ENCODE measurements at regions not wholly inside any gene's neighbourhood (a gene's known extent, or its start where the extent isn't known, plus 50 kb on each side); places are given as distances from the start of the nearest gene placed in this dataset.

DNA sequence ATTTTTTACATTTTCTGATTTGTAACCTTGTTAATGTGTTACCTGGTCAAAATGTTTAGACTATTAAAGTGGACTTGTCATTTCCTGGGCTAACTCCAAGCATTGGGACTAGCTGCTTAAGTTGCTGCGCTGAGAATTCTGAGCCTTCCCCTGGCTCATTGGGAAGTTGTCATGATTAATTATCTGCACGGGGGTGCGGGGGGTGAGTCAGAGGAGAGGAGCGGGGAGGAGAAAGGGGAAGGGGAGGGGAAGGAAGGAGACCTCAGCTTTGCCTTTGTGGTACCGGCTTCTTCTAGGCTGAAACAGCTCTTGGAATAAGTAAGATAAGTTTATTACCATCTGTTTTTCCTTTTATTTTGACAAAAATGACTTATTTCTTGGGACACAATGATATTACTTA is 52.9 kb upstream of the APCDD1 start:
- no peaks in the 10 kb centered on the region for H3K36me3 Mint-ChIP-seq
- H3K27ac Mint-ChIP-seq = no peak overlapping the region
- no peak overlapping the region for H3K4me3 Mint-ChIP-seq
- TF ChIP-seq, protein P1, sequence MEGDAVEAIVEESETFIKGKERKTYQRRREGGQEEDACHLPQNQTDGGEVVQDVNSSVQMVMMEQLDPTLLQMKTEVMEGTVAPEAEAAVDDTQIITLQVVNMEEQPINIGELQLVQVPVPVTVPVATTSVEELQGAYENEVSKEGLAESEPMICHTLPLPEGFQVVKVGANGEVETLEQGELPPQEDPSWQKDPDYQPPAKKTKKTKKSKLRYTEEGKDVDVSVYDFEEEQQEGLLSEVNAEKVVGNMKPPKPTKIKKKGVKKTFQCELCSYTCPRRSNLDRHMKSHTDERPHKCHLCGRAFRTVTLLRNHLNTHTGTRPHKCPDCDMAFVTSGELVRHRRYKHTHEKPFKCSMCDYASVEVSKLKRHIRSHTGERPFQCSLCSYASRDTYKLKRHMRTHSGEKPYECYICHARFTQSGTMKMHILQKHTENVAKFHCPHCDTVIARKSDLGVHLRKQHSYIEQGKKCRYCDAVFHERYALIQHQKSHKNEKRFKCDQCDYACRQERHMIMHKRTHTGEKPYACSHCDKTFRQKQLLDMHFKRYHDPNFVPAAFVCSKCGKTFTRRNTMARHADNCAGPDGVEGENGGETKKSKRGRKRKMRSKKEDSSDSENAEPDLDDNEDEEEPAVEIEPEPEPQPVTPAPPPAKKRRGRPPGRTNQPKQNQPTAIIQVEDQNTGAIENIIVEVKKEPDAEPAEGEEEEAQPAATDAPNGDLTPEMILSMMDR (IDR thresholded peaks at IDR 0.05; ENCODE audit: unreplicated experiment) = no peak
- H3K4me1 Mint-ChIP-seq = peaks cover 60% of the 10 kb centered on the region
- DNase-seq (ENCODE audit: low spot score in 2 of 2, unreplicated experiment in 2 of 2) = no peak
- no peaks in the 10 kb centered on the region for H3K27me3 Mint-ChIP-seq (ENCODE audit: low read depth)
- no peaks in the 10 kb centered on the region for H3K9me3 Mint-ChIP-seq

DNA sequence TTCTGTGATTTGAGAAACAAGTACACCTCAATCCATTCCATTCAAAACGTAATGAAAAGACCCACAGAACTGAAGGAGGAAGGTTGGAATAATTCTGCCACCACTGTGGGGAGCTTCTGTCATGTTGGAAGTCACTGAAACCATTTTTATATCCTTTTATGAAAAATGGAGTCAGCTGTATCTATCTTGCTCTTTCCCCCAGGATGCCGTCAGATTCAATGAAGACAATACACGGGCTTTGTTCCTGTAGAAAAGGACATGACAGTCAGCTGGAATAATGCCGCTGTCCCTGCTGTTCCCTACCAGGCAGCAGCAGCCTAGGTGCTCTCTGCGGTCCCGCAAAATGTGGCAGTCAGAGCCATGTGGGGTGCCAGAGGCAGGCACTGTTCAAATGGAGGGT is 52.5 kb upstream of the APCDD1 start:
- Mint-ChIP-seq H3K9me3 (no peaks in the 10 kb centered on the region), H3K27me3 (ENCODE audit: low read depth) (no peaks in the 10 kb centered on the region), H3K36me3 (no peaks in the 10 kb centered on the region), H3K4me1 (peaks cover 63% of the 10 kb centered on the region), H3K27ac (no peak overlapping the region), H3K4me3 (no peak overlapping the region)
- TF ChIP-seq, protein P1 (IDR thresholded peaks at IDR 0.05; ENCODE audit: unreplicated experiment) = no peak
- no peak for DNase-seq (ENCODE audit: low spot score in 2 of 2, unreplicated experiment in 2 of 2)

DNA sequence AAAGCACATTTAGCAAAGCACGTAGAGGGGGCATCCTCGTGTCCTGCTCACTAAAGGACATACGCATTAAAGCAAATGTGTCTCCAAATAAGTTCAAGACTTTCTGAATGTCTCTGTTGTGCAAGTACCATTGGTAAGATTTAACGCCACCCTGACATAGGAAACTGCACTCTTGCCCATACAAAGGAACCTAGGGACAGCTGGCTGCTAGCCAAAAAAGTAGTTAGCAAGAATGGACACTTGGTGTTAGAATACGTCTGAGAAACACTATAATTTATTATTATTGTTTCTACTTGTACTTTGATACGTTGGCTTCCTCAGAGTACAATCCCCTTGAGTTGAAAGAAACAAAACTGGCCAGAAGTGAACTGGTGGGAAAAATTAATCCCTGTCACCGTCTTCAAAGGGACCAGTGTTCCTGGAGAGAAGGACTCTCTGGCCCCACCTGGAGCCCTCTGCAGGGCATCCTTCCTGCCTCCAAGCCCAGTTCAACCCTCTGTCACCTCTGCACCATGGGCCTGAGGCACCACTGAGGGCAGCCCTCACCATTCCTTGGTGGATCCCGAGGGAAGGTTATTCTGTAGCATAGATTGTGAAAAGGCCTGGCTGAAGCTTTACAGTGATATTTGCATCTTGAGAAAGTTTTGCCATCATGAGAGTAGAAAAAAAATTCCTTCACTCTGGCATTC is 51.4 kb upstream of the APCDD1 start:
- H3K9me3 Mint-ChIP-seq = no peaks in the 10 kb centered on the region
- H3K4me1 Mint-ChIP-seq = peaks cover 63% of the 10 kb centered on the region
- no peaks in the 10 kb centered on the region for H3K27me3 Mint-ChIP-seq (ENCODE audit: low read depth)
- no peak overlapping the region for H3K27ac Mint-ChIP-seq
- no peak overlapping the region for H3K4me3 Mint-ChIP-seq
- DNase-seq (ENCODE audit: low spot score in 2 of 2, unreplicated experiment in 2 of 2) = no peak
- H3K36me3 Mint-ChIP-seq = no peaks in the 10 kb centered on the region
- TF ChIP-seq, protein P1 (IDR thresholded peaks at IDR 0.05; ENCODE audit: unreplicated experiment) = no peak

- H3K9me3 Mint-ChIP-seq = no peaks in the 10 kb centered on the region
- H3K27ac Mint-ChIP-seq = peak overlapping the region; percentile 76
- no peak overlapping the region for H3K4me3 Mint-ChIP-seq
- no peaks in the 10 kb centered on the region for H3K36me3 Mint-ChIP-seq
- TF ChIP-seq, protein P1 (IDR thresholded peaks at IDR 0.05; ENCODE audit: unreplicated experiment) = no peak
- DNase-seq (ENCODE audit: low spot score in 2 of 2, unreplicated experiment in 2 of 2) = no peak
- H3K4me1 Mint-ChIP-seq = peaks cover 56% of the 10 kb centered on the region
- no peaks in the 10 kb centered on the region for H3K27me3 Mint-ChIP-seq (ENCODE audit: low read depth)
These were observed 50.7 kb upstream of the APCDD1 start for GRCh38 chr18:10403708-10404107.

- no peaks in the 10 kb centered on the region for H3K9me3 Mint-ChIP-seq
- no peaks in the 10 kb centered on the region for H3K36me3 Mint-ChIP-seq
- TF ChIP-seq, protein P1 (IDR thresholded peaks at IDR 0.05; ENCODE audit: unreplicated experiment) = no peak
- H3K27ac Mint-ChIP-seq = peak overlapping the region; percentile 76
- no peak overlapping the region for H3K4me3 Mint-ChIP-seq
- peaks cover 59% of the 10 kb centered on the region for H3K4me1 Mint-ChIP-seq
- no peaks in the 10 kb centered on the region for H3K27me3 Mint-ChIP-seq (ENCODE audit: low read depth)
- no peak for DNase-seq (ENCODE audit: low spot score in 2 of 2, unreplicated experiment in 2 of 2)
These were observed 50.3 kb upstream of the APCDD1 start for GRCh38 chr18:10404168-10404567.
